MG63 (cell line): ENCODE measurements at regions not wholly inside any gene's neighbourhood (a gene's known extent, or its start where the extent isn't known, plus 50 kb on each side); places are given as distances from the start of the nearest gene placed in this dataset.
"Not testable (repeated sequence)": the region's sequence is repeated elsewhere in the genome, so short reads cannot be mapped to it uniquely, and the experiment has no call there.

Source experiments
- DNase-seq: peaks from one replicate; pipeline ENCODE4 v3.0.0-alpha.2; 2020
- H3K27me3 ChIP-seq: fragments of 250-450 bp; sonication (Bioruptor Pico); 2 replicates; pipeline ENCODE4 v1.5.1; 2020; ENCODE audit warnings: mild to moderate bottlenecking, moderate library complexity
- H3K36me3 ChIP-seq: fragments of 250-450 bp; sonication (Bioruptor Pico); 2 replicates; pipeline ENCODE4 v1.5.1; 2020; ENCODE audit warnings: mild to moderate bottlenecking, moderate library complexity
- H3K4me3 ChIP-seq: fragments of 250-450 bp; sonication (Bioruptor Pico); 2 replicates; pipeline ENCODE4 v1.5.1; 2020; ENCODE audit warnings: mild to moderate bottlenecking, moderate library complexity
- H3K9me3 ChIP-seq: fragments of 250-450 bp; sonication (Bioruptor Pico); 2 replicates; pipeline ENCODE4 v1.5.1; 2020; ENCODE audit warnings: mild to moderate bottlenecking, moderate library complexity

DNA sequence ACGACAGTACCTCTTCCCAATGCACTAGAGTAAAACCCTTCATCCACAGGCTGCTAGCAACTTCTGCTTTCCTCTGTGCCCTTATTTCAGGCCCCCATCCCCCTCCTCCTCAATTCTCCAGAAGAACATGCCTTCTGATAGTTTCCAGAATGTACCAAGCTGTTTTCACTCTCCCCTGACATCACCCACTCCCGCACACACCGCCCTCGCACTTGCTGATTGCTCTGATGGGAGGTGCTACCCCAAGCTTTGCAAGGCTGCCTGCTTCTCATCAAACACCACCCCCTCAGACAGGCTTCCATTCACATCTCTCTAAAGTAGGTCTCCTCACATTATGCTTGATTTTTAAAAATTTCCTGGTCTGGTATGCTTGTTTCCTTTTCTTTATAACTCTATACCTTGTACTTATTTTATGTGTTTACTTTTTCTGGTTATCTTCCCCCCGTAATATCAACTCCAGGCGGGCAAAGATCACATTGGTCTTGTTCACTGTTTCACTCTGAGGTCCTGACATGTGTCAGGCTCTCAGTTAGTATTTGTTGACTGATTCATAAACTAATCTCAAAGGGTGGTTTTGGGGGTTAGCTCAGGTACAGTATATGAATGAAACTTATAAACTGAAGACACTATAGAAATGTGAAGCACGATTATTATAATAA, 91.0 kb upstream of the C9orf72 start:
- Histone ChIP-seq H3K36me3 (no peaks in the 10 kb centered on the region), H3K4me3 (no peak overlapping the region), H3K9me3 (no peaks in the 10 kb centered on the region), H3K27me3 (no peaks in the 10 kb centered on the region)
- no peak for DNase-seq

GRCh38 chr9:27665136-27665535, 91.9 kb upstream of the C9orf72 start:
- H3K4me3 ChIP-seq = no peak overlapping the region
- DNase-seq = no peak
- H3K9me3 ChIP-seq = no peaks in the 10 kb centered on the region
- H3K27me3 ChIP-seq = no peaks in the 10 kb centered on the region
- H3K36me3 ChIP-seq = no peaks in the 10 kb centered on the region

DNA sequence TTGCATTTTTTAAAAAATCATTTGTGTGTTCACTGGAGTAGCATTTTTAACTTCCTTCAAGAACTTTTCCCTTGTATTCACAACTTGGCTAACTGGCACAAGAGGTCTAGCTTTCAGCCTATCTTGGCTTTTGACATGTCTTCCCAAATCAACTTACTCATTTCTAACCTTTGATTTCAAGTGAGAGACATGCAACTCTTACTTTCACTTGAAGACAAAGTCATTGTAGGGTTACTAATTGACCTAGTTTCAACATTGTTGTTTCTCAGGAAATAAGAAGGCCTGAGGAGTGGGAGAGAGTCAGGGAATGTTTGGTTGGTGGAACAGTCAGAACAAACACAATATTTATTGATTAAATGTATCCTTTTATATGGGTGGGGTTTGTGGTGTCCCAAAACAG, 95.0 kb upstream of the C9orf72 start:
- no peaks in the 10 kb centered on the region for H3K27me3 ChIP-seq
- no peak overlapping the region for H3K4me3 ChIP-seq

GRCh38 chr9:27671636-27672035, 98.4 kb upstream of the C9orf72 start:
- H3K27me3 ChIP-seq = no peaks in the 10 kb centered on the region
- DNase-seq = no peak
- no peaks in the 10 kb centered on the region for H3K9me3 ChIP-seq
- H3K4me3 ChIP-seq = no peak overlapping the region
- no peaks in the 10 kb centered on the region for H3K36me3 ChIP-seq

More for the DNA sequence above, 95.0 kb upstream of the C9orf72 start:
- H3K9me3 ChIP-seq = no peaks in the 10 kb centered on the region
- H3K36me3 ChIP-seq = no peaks in the 10 kb centered on the region
- no peak for DNase-seq

- Histone ChIP-seq H3K27me3 (no peaks in the 10 kb centered on the region), H3K9me3 (no peaks in the 10 kb centered on the region), H3K4me3 (no peak overlapping the region), H3K36me3 (no peaks in the 10 kb centered on the region)
- DNase-seq = no peak
Measured at GRCh38 chr9:27672718-27673117, 99.4 kb upstream of the C9orf72 start.

DNA sequence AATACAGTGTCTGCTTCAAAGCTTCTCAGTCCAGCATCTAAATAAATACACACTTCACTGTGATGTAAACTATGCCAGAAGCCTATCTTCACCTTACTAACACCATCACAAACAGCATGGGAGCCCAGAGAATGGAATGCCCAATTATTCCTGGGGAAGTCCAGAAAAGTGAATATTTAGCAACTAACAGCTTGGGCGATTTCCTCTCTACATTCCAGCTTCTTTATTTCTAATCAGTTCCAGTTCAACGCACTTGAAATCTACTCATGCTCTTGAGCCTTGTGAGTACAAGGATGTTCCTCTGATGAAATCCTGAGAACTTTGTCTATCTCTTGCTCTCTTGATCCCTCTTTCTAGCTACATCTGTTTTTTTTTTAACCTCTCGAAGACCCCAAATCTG, 100.4 kb upstream of the C9orf72 start:
- H3K9me3 ChIP-seq = no peaks in the 10 kb centered on the region
- DNase-seq = no peak
- H3K4me3 ChIP-seq = no peak overlapping the region
- H3K36me3 ChIP-seq = no peaks in the 10 kb centered on the region
- no peaks in the 10 kb centered on the region for H3K27me3 ChIP-seq

DNA sequence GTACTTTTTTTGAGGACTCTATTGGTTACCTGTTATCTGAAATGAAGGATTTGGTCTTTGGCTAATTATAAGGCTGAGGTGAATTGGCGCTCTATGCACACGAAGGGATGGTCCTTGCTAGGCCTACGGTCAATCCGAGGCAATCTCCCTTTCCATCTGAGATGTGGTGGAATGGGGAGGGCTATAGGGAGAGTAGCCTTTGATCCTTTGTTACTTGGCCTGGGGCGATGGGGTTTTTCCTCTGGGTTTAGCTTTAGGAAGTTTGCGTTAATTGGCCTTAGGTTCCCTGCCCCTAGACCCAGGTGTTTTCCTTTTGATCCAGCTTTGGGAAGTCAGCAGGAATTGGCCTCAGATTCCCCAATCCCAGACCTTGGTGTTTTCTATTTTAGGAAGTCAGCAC, 102.1 kb upstream of the C9orf72 start:
- H3K36me3 ChIP-seq = no peaks in the 10 kb centered on the region
- no peak overlapping the region for H3K4me3 ChIP-seq
- no peak for DNase-seq
- H3K9me3 ChIP-seq = no peaks in the 10 kb centered on the region
- H3K27me3 ChIP-seq = no peaks in the 10 kb centered on the region

GRCh38 chr9:27676827-27677226, 103.5 kb upstream of the C9orf72 start:
- no peaks in the 10 kb centered on the region for H3K27me3 ChIP-seq
- DNase-seq = no peak
- no peaks in the 10 kb centered on the region for H3K9me3 ChIP-seq
- H3K36me3 ChIP-seq = no peaks in the 10 kb centered on the region
- no peak overlapping the region for H3K4me3 ChIP-seq

DNA sequence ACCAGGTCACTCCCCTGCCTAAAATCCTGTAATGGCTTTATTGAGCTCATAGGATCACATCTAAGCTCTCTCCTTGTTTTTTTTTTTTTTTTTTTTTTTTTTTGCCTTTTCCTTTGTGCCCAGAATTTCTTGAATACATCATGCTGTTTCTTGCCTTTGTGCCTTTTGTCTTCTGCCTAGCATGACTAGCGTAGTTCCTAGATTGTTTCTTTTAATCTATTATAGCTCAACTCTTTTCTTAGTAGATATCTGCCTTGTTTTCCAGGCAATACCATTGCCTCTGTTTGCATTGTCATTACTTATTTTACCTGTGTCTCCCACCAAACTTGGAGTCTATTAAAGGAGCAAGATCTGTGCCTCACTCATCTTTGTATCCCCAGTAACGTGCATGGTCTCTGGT, 106.1 kb upstream of the C9orf72 start:
- H3K9me3 ChIP-seq = no peaks in the 10 kb centered on the region
- H3K27me3 ChIP-seq = no peaks in the 10 kb centered on the region
- H3K4me3 ChIP-seq = no peak overlapping the region
- no peaks in the 10 kb centered on the region for H3K36me3 ChIP-seq
- no peak for DNase-seq

- no peak for DNase-seq
- Histone ChIP-seq H3K27me3 (no peaks in the 10 kb centered on the region), H3K4me3 (no peak overlapping the region), H3K36me3 (no peaks in the 10 kb centered on the region), H3K9me3 (no peaks in the 10 kb centered on the region)
Measured at GRCh38 chr9:27683181-27683580, 109.9 kb upstream of the C9orf72 start.

- no peak for DNase-seq
- no peaks in the 10 kb centered on the region for H3K27me3 ChIP-seq
- no peaks in the 10 kb centered on the region for H3K9me3 ChIP-seq
- no peaks in the 10 kb centered on the region for H3K36me3 ChIP-seq
- H3K4me3 ChIP-seq = no peak overlapping the region
Measured at GRCh38 chr9:27688954-27689353, 115.7 kb upstream of the C9orf72 start.

DNA sequence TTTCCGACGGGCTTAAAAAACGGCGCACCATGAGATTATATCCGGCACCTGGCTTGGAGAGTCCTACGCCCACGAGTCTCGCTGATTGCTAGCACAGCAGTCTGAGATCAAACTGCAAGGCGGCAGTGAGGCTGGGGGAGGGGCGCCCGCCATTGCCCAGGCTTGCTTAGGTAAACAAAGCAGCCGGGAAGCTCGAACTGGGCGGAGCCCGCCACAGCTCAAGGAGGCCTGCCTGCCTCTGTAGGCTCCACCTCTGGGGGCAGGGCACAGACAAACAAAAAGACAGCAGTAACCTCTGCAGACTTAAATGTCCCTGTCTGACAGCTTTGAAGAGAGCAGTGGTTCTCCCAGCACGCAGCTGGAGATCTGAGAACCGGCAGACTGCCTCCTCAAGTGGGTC, 117.5 kb upstream of the C9orf72 start:
- not testable (repeated sequence) for DNase-seq, H3K4me3 ChIP-seq, H3K9me3 ChIP-seq, H3K36me3 ChIP-seq, H3K27me3 ChIP-seq

GRCh38 chr9:27699621-27700020, 126.3 kb upstream of the C9orf72 start:
- Histone ChIP-seq H3K4me3 (no peak overlapping the region), H3K27me3 (no peaks in the 10 kb centered on the region), H3K9me3 (no peaks in the 10 kb centered on the region), H3K36me3 (no peaks in the 10 kb centered on the region)
- DNase-seq = no peak

DNA sequence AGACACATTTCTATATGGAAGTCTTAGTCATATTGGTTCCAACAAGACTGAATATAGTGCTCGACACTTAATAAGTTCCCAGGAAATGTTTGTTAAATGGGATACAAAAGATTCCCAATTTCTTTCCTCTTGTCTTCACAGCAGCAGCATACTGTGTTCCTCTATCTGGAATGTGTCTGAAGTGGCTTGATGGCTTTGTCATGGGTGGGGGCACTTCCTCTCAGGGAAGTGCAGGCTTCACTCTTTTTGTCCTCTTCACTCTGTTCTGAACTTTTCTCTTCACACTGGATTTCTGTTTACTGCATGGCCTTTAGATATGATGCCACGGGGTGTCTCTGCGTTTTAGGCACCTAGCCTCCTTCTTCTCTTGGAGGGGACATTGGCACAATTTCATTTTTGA, 127.7 kb upstream of the C9orf72 start:
- Histone ChIP-seq H3K27me3 (no peaks in the 10 kb centered on the region), H3K36me3 (no peaks in the 10 kb centered on the region), H3K9me3 (no peaks in the 10 kb centered on the region), H3K4me3 (no peak overlapping the region)
- DNase-seq = no peak

GRCh38 chr9:27701587-27701986, 128.3 kb upstream of the C9orf72 start:
- no peaks in the 10 kb centered on the region for H3K27me3 ChIP-seq
- DNase-seq = no peak
- no peak overlapping the region for H3K4me3 ChIP-seq
- no peaks in the 10 kb centered on the region for H3K36me3 ChIP-seq
- no peaks in the 10 kb centered on the region for H3K9me3 ChIP-seq

GRCh38 chr9:27703216-27703980, 130.1 kb upstream of the C9orf72 start:
- H3K27me3 ChIP-seq = no peaks in the 10 kb centered on the region
- DNase-seq = no peak
- H3K36me3 ChIP-seq = no peaks in the 10 kb centered on the region
- H3K9me3 ChIP-seq = no peaks in the 10 kb centered on the region
- H3K4me3 ChIP-seq = no peak overlapping the region

DNA sequence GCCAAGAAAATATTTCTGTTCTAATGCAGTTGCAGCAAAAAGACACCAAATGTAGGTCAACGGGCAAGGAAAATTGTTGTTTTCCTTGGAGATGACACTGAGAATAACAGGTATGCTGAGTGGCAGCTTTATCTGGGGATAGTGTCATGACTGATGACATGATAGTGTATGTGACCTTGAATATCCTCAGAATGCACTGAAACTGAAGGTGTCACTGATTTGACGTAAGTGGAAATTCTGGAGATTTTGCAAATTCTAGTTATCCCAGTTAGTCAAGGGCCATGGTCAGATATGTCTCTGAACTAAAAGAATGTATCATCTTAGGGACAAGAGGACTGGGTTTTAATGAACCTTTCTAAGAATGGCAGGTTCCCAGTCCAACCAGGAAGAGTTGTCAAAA, 138.0 kb upstream of the C9orf72 start:
- H3K9me3 ChIP-seq = no peaks in the 10 kb centered on the region
- H3K36me3 ChIP-seq = no peaks in the 10 kb centered on the region
- H3K4me3 ChIP-seq = no peak overlapping the region
- no peak for DNase-seq
- H3K27me3 ChIP-seq = no peaks in the 10 kb centered on the region

- no peaks in the 10 kb centered on the region for H3K9me3 ChIP-seq
- no peak for DNase-seq
Measured at GRCh38 chr9:27712806-27713205, 139.5 kb upstream of the C9orf72 start.

More at GRCh38 chr9:27712806-27713205, 139.5 kb upstream of the C9orf72 start:
- H3K36me3 ChIP-seq = no peaks in the 10 kb centered on the region
- no peaks in the 10 kb centered on the region for H3K27me3 ChIP-seq
- no peak overlapping the region for H3K4me3 ChIP-seq
